ENCODE measurements at regions not wholly inside any gene's neighbourhood (a gene's known extent, or its start where the extent isn't known, plus 50 kb on each side); places are given as distances from the start of the nearest gene placed in this dataset.

DNA sequence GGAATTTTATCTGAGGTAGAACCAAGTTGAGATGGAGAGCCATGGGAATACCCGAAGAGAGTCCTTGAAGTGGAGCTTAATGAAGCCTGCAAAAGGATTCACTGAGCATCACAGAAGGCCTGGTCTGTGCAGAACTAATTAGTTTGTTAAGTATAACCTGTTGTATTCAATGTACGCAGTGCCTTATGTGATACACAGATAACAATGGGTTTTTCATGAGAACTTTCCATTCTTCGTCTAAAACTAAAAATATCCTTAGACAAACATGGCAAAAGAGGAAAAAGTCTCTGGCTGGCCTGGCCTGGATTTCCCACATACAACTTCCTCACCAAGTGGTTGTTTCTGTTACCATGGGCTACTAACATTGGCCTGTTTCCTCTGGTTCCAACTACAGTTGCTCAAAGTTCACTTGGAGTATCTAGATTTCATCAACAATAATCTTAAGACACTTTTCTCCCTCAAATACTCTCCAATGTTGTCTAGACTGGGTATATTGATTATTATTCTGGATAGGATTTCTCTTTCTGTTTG is 237.6 kb upstream of the ZNF462 start:
- no peak for DNase-seq

DNA sequence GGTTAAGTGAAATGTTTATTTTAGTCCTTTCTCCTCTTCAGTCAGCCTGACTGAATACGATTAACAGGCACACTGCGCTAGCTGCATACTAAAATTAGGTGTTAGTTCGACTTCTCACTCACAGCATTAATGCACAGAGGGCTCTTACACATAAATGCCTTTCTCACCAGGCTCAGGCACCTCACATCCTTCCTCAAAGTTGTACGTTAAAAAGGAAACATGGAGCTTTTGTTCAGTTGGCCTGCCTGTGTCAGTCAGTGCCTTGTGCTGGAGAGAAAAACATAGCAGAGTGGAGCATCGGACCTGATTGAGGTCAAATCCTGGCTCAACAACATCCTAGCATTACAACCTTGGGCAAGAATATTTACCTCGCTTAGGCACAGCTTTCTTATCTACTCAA is 236.0 kb upstream of the ZNF462 start:
- DNase-seq: no peak

DNA sequence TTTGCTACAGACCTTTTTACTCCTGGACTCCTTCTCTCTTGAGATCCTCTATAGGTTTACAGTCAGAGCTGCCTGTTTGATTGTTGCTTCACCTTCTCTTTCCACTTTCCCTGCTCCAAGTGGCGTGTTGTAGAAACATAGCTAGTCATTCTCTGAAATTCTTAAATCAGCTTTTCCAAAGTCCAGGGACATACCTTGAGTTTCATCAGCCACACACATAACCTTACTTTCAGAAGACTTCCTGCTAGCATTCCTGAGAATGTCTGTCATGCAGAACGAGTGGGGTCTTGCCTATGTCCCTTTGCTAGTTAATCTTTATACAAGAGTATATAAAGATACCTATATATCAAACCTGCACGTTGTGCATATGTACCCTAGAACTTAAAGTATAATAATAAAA is 230.3 kb upstream of the ZNF462 start:
- DNase-seq: no peak

DNA sequence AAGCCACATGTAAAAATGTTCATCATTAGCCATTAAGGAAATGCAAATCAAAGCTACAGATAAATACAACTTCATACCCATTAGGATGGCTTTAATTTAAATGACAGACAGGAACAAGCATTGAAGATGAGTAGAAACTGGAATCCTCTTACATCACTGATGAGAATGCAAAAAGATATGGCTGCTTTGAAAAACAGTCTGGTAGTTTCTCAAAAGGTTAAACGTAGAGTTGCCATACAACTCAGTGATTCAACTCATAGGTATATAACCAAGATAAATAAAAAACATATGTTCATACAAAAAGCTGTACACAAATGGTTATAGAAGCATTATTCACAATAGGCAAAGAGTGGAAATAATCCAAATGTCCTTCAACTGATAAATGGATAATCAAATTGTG is 228.8 kb upstream of the ZNF462 start:
- no peak for DNase-seq

DNA sequence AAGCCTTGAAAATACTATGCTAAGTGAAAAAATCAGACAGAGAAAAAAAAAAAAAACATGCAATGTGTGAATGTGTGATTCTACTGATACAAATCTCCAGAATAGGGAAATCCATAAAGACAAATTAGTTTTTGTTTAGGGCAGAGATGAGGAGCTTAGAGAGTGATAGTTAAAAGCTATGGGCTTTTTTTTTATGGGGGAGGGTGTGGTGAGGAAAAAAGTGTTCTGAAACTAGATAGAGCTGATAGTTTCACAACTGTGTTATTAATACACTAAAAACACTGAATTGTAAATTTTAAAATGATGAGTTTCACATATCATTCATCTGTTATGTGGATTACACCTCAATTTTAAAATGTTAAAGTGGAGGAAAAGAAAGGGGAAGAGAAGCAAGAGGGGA is 228.3 kb upstream of the ZNF462 start:
- DNase-seq: no peak

DNA sequence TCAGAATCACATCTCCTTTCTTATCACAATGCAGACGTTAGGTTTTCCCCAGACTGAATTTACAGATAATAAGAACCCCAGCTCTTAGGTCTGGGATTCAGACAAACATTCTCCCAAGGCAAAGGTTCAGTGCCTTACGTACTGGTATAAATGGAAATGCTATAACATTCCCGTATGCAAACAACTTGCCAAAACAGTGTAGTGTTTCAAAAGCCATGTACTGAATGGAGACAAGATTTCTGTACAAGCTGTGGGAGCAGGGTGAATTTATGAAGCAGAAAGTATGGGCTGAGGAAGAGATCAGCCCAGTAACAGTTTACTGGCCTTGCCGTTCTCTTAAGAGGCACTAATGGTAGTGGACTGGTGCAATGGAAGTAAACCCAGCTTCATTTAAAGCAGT is 225.5 kb upstream of the ZNF462 start:
- no peak for DNase-seq

DNA sequence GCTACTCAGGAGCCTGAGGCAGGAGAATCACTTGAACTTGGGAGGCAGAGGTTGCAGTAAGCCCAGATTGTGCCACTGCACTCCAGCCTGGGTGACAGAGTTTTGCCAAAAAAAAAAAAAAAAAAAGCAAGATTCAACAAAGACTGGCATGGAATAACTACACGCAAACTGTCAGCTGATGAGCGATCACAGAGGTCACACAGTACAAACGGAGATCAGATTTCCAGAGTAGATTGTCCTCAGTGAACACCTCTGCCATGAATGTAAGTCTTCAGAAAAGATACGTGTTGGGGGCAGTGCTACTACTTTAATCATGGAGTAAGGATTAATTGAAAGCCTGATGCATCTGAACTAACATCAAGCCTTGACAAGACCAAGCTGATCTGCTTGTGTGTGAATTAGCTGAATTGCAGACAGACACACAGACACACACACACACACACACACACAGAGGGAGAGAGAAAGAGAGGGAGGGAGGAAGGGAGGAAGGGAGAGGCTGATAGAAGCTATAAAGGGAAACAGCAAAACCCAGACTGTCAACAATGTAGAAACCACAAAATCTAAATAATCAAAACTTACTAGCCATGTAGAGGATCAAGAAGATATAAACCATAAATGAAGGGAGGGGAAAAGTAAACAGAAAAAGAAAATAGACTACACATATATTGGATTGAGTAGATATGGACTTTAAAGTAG is 222.9 kb upstream of the ZNF462 start:
- DNase-seq: no peak

DNA sequence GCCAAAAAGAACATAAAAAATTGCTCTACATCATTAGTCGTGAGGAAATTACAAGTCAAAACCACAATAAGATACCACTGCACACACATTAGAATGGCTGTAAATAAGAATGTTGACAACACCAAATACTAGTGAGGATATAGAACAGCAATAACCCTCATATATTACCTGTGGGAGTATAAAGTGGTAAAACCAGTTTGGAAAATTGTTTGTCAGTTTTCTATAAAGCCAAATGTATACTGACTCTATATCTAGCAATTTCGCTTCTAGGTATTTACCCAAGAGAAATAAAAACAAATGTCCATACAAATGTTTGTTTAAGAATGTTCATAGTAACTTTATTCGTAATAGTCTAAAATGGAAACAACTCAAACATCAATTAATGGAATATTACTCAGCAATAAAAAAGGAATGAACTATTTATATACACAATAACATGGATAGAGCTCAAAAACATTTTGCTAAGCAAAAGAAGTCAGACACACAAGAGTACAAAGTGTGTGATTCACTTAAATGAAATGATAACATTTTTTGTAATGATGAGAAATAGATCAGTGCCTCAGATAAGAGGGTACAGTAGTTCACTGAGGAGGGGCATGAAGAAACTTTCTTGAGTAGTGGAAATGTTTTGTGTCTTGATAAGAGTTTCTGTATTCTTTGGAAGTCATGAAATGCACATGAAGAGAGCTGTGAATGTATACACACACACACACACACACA is 219.6 kb upstream of the ZNF462 start:
- no peak for DNase-seq

DNA sequence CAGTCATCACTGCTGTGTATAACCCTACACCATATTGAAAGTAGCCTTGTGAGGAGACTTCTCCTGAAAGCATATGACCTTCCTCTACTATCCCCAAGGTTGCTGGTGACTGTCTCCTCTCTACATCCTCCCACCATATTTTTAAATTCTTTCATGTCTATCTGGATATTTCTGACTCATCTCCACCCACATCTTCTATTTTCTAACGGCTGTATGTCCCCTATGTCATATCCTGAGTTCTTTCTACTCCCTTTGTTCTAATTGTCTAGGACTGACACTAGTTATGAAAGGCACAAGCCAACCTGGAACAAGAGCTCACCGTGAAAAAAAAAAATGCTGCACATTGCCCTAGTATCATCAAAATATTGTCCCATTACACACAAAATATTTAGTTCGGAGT is 218.3 kb upstream of the ZNF462 start:
- no peak for DNase-seq

DNA sequence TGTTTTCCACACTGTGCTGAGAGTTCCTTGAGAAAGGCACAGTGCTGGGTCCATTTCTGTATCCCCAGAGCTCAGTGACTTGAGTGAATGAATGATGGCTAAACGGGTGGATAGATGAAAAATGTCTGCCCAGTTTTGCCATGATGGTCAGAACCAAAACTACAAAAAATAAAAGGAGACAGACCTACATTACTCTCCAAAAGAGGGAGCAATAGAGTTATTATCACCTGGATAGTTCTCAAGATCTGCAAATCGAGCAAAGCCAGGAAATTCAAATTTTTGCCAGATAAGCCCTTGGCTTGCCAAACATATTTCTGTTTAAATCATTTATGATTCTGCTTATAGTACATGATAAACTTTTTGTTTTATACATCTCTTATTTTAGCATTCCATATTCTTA is 214.2 kb upstream of the ZNF462 start:
- no peak for DNase-seq

DNA sequence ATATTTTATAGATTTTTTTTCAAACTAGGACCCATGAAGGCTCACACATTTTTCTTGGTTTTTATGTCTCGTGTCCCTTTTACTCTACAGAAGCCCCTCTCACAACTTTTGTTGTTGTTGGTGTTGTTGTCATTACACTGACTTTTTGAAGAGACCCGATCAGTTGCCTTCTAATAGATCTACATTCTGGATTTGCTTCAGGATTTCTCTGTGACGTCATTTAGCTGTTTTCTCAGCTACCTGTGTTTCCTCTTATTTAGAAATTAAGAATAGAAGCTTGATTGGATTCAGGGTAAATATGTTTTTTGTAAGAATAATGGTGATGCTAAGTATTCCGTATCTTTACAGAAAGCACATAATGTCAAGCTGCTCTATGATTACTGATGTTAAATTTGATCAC is 213.3 kb upstream of the ZNF462 start:
- DNase-seq: no peak

DNA sequence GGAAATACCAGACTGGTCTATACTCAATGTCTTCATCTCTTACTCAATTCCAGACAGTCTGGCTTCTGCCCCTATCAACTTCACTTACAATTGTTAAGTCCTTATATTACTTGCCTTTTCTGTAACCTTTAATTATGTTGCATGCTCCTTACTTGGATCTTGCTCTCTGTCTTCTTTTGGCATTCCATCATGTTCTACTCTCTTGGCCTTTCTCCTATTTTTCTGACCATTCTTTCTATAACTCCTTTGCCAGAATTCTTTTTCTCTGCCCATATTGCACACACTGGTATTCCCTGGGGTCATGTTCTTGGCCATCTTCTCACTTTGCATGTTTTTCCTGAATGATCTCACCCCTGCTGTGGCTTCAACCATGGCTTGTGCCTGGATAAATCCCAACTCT is 209.8 kb upstream of the ZNF462 start:
- DNase-seq: no peak

DNA sequence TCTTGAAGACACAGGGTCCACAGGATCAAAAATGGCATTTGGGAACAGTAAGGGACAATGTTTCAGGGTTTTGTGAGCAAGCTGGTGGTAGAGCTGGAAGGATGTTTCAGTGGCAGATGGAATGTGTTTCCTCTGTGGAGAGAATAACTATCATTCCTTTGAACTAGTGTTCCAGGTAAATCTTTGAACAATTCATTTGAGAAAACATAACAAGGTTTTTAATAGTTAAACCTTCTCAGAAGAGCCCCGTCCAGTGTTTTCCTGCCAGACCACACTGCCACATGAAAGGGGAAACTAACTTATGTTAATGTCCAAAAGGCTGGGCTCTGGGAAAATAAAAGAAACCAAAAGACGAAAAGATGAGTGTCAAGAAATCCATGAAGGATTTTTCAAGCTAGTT is 207.0 kb upstream of the ZNF462 start:
- no peak for DNase-seq

DNA sequence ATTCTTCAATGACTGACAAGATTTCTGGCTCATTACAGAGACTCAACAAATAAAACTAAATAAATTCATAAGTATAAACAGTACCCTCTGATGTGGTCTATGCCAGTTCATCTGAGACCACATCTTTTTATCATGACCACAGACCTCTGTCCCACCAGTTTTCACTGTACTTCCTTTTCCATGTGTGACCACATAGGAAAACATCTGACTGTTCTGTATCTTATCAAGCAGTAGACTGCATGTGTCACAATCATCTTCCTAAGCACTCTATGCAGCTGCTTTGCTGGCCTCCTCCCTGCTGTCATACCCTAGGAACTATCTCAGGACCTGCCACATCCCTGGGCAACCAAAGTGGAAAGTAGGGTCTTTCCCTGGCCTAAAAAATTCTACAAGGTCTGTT is 205.0 kb upstream of the ZNF462 start:
- DNase-seq: no peak

DNA sequence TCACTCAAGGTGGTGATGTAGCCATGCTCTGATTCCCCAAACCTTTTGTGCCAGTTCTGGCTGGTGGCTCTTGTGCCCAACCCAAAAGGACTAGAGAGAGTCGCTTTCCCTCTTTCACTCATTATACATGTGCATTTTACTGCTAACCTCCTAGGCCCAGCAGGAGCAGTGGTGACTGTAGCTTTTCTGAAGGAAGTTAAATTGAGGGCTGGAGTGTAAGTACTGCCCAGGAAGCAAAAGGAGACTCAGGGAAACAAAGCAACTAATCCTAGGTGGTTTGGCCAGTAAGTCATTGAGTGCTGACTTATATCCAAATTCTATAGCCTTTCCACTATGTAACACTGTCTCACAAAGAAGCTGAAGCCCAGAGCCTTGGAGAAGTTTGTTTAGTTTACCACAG is 194.4 kb upstream of the ZNF462 start:
- no peak for DNase-seq

DNA sequence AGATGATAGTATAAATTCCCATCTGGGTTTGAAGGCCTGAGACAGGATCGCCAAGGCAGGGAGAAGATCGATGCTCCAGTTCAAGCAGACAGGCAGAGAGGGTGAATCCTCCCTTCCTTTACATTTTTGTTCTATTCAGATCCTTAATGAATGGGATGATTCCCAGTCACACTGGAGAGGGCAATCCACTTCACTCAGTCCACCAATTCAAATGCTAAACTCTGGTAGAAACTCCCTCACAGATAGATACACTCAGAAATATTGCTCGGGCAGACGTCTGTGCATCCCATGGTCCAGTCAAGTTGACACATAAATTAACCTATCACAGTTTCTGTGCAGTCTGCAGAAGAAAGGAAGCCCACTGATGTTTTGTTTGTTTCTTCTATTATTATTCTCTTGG is 193.1 kb upstream of the ZNF462 start:
- DNase-seq: no peak

DNA sequence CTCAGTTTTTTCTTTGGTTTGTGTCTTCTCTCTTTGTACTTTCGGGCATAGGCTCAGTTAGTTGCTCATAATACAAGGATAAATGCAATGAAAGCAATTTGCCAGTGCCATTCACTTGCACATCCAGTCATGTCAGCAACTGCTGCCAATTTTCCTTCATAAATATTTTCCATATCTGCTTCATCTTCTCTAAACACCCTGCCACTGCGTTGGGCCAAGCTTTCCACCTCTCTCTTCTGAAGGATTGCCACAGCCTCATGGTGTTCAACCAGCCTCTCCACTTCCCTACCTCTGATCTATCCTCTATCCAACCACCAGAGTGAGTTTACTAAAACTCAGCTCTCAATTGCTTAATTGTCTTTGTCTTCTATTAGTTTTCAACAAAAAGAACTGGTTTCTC is 192.5 kb upstream of the ZNF462 start:
- no peak for DNase-seq

DNA sequence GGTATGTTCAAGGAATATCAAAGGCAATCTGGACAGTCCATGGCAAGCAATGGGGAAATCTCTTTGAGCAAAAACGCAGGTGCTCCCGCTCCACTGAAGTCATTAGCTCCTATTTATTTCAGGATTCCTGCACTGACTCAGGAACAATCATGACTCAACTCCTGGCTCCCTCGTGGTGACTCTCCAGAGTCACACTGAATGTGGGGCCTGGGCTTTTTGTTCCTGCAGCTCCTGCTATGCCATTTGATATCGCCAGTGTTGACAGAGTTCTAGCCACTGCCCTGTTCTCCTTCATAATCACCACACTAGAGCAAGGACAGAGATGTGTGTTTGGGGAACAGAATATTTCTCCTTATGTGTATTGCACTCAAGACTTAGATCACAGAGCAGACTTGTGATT is 187.2 kb upstream of the ZNF462 start:
- DNase-seq: no peak

DNA sequence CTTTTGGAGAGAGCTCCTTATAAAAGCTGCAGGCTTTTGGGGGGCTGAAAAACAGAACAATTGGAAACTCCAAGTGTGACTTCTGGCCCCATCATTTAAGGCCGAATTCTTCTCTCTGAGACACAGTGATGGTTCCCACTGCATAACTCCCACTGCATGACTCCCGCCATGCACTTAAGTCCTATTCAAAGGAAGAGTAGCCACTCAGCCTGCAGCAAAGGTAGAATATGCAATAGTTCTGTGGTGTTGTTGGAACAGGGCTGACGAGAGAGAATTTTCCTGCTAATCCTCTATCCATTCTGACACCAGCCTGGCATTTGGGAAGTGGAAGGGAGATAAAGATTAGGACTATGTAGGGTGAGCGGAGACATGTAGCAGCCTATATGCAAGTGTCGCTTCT is 185.6 kb upstream of the ZNF462 start:
- DNase-seq: no peak

DNA sequence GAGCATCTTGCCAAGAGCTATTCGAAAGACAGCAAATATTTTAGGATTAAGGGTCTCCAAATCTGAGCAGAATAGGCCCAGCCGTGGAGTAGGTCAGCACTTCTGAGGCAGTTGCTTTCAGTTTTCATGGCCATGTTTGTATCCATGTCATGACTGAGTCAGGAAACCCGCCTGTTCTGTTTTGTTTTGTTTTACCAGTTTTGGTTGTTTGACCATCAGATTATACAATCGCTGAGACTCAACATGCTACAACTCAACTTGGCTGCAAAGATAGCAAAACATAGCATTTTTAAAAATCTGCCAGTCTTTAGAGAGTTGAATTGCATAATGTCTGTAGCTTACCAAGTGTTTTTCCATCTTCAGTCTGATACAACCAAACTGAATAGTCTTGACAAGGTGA is 185.1 kb upstream of the ZNF462 start:
- no peak for DNase-seq

DNA sequence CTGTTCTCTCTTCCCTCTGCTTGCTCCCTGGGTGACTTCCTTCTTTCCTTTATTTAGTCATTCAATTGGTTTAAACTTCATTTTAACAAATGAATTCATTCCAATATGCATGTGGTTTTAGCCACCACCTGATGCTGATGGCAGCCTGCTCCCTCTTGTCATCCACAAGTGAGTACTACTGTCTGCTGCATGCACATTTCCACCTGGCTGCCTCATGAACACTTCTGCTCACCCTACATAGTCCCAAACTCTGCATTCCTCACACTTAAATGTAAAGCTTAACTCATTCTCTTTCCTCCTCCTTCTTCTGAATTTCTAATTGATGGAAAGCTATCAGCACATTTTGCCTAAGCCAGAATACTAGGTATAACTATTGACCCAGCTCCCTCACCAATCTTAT is 184.7 kb upstream of the ZNF462 start:
- DNase-seq: no peak

DNA sequence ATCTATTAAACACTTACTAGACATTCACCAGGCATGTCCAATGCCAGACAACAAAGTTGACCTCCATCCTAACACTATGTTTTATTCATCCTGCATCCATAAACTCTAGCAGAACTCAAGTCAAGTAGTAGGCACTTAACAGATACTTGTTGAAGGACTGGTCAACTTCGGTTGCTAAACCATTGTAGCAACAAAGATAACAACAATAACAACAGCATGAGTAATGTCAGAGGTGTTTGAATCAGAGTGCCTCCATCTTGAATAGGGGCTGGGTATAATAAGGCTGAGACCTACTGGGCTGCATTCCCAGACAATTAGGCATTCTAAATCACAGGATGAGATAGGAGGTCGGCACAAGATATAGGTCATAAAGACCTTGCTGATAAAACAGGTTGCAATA is 180.5 kb upstream of the ZNF462 start:
- no peak for DNase-seq

DNA sequence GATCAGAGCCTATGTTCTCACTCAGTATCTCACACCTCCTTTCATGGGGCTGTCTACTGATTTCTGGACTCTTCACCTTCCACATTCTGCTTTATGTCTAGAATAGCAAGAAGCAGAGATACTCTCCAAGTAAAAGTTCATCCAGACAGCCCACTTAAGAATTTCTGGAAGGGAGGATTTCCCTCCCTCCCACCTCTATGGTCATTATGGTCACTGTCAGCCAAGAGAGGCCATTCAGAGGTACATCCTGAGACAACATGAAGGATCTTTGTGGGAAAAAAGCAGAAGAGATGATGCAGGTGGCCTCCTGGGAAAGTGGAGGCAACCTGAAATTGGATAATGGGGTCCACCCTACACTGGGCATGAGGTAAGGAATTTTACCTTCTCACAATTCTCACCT is 179.5 kb upstream of the ZNF462 start:
- DNase-seq: no peak

DNA sequence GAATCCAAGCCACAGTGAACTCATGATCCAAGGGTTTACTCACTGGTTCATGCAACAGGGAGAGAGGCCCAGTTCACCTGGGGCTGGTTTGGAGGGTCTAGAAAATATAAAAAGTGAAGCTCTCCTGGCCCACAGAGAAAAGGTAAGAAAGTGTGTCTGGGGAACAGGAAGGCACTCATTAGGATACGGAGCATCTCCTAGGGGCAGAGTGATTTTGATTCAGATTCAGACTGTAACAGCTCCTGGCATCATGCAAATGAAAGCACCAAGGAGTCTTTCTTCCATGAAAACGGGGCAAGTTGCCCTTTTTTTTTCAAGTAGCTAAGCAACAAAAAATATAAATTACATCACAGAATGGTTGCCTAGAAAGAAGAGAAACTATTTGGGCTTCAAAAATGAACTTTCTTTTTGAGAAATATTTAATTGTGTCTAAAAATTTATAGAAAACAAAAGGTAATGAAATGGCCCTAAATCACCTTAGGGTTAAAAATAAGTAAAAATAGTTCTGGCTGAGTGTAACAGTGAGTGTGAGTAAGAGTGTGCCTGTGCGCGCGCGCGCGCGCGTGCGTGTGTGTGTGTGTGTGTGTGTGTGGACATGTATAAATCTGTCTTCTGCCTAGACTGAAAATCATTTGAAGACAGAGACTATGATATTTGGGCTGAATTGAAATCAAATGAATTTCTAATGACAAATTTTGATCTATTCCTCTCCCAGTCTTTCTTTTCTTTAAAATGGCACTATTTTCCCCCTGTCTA is 177.8 kb upstream of the ZNF462 start:
- DNase-seq: no peak

Data from NCI-H1436 (cell line).